ENCODE measurements at regions not wholly inside any gene's neighbourhood (a gene's known extent, or its start where the extent isn't known, plus 50 kb on each side); places are given as distances from the start of the nearest gene placed in this dataset.

DNA sequence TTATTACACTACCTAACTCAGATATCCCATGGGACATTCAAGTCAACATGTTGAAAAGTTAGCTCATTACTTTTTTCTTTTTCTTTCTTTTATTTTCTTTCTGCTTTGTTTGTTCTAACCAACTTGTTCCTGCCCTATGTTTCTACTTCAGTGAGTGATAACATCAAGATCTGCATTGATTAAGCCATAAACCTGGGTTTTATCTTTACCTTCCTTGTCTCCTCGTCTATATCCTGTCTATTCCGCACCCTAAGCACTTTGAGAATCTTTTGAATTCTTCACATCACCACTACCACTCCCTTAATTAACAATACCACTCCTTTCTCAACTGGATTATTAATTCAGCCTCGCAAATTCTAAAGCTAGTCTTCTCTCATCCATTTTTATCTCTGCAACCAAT lies 81.9 kb upstream of the AVPR1A start:
- TF ChIP-seq, protein P1, sequence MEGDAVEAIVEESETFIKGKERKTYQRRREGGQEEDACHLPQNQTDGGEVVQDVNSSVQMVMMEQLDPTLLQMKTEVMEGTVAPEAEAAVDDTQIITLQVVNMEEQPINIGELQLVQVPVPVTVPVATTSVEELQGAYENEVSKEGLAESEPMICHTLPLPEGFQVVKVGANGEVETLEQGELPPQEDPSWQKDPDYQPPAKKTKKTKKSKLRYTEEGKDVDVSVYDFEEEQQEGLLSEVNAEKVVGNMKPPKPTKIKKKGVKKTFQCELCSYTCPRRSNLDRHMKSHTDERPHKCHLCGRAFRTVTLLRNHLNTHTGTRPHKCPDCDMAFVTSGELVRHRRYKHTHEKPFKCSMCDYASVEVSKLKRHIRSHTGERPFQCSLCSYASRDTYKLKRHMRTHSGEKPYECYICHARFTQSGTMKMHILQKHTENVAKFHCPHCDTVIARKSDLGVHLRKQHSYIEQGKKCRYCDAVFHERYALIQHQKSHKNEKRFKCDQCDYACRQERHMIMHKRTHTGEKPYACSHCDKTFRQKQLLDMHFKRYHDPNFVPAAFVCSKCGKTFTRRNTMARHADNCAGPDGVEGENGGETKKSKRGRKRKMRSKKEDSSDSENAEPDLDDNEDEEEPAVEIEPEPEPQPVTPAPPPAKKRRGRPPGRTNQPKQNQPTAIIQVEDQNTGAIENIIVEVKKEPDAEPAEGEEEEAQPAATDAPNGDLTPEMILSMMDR (IDR thresholded peaks at IDR 0.05; ENCODE audit: low read length): no peak
- TF ChIP-seq EZH2 (IDR thresholded peaks at IDR 0.05; ENCODE audit: borderline replicate concordance, low read length): no peak
